Neural progenitor cell (in vitro differentiated cells): ENCODE measurements at regions not wholly inside any gene's neighbourhood (a gene's known extent, or its start where the extent isn't known, plus 50 kb on each side); places are given as distances from the start of the nearest gene placed in this dataset.

Experiments
- EZH2 ChIP-seq: fragments of 200-600 bp; sonication (generic); IDR thresholded peaks from 2 replicates; pipeline ENCODE4 v1.6.1; 2017; ENCODE audit warnings: antibody characterized with exemption, mild to moderate bottlenecking, moderate library complexity
- EZH2phosphoT487 ChIP-seq: fragments of 200-600 bp; sonication (generic); IDR thresholded peaks from 2 replicates; pipeline ENCODE4 v1.6.1; 2017; ENCODE audit warnings: antibody characterized with exemption
- TF ChIP-seq, protein P1 (sequence below): fragments of 200-600 bp; sonication (generic); IDR thresholded peaks from 2 replicates; pipeline ENCODE4 v1.5.1; 2017; ENCODE audit warnings: antibody characterized with exemption, mild to moderate bottlenecking

DNA sequence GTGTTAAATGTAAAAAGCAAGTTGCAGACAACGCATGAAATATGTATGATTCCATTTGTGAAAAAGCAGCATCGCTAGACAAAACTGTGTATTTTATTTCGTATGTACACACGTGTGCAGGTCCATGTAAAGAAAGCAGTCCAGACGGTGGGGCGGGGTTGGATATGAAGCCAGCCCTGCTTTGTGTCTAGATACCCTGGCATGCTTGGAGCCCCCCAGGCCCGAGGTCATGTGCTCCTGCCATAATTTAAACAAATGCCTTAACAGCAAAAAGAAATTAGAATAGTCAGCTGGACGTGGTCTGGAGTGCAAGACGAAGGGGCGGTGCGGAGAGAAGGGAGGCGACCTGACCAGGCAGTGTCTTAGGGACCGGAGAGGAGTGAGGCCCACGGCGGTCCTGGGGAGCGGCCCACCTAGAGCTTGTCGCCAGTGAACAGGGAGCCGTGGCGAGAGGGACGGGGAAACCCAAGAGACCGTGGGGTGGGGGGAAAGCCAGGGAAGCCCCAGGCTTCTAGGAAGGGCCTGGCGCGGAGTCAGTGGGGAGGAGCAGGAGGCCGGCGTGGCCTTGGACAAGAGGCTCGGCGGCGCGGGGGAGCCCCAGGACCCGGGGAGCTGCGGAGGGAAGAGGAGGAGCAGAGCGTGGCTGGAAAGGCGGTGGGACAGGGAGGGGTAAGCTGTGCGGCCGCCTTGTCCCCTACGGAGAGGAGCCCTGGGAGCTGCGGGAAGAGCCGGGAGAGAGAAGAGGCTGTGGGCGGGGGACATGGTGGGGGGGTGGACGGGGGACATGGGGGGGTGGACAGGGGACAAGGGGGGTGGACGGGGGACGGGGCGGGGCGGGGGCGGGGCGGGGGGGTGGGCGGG is 118.5 kb upstream of the C14orf180 start:
- TF ChIP-seq, protein P1, sequence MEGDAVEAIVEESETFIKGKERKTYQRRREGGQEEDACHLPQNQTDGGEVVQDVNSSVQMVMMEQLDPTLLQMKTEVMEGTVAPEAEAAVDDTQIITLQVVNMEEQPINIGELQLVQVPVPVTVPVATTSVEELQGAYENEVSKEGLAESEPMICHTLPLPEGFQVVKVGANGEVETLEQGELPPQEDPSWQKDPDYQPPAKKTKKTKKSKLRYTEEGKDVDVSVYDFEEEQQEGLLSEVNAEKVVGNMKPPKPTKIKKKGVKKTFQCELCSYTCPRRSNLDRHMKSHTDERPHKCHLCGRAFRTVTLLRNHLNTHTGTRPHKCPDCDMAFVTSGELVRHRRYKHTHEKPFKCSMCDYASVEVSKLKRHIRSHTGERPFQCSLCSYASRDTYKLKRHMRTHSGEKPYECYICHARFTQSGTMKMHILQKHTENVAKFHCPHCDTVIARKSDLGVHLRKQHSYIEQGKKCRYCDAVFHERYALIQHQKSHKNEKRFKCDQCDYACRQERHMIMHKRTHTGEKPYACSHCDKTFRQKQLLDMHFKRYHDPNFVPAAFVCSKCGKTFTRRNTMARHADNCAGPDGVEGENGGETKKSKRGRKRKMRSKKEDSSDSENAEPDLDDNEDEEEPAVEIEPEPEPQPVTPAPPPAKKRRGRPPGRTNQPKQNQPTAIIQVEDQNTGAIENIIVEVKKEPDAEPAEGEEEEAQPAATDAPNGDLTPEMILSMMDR, result no peak
- TF ChIP-seq EZH2phosphoT487 (no peak), EZH2 (no peak)
